C4-2B (cell line): ENCODE measurements at regions not wholly inside any gene's neighbourhood (a gene's known extent, or its start where the extent isn't known, plus 50 kb on each side); places are given as distances from the start of the nearest gene placed in this dataset.

ENCODE experiments used
- H3K27ac ChIP-seq: fragments of 450-650 bp; 2 replicates; pipeline ENCODE4 v1.5.1; 2017
- CTCF ChIP-seq: fragments of 450-650 bp; conservative IDR thresholded peaks from 2 replicates; pipeline ENCODE4 v1.5.1; 2017; ENCODE audit warnings: mild to moderate bottlenecking
- ZFX ChIP-seq: fragments of 450-650 bp; IDR thresholded peaks from 2 replicates; pipeline ENCODE4 v1.6.1; 2017

- TF ChIP-seq ZFX (no peak), CTCF (no peak)
- H3K27ac ChIP-seq, result no peak overlapping the region
Measured at GRCh38 chr9:24459953-24460352, 85.7 kb downstream of the IZUMO3 start.

GRCh38 chr9:24451346-24451745 lies 94.4 kb downstream of the IZUMO3 start:
- no peak for TF ChIP-seq CTCF
- TF ChIP-seq ZFX, result no peak
- H3K27ac ChIP-seq, result no peak overlapping the region

- no peak overlapping the region for H3K27ac ChIP-seq
- no peak for TF ChIP-seq ZFX
- TF ChIP-seq CTCF, result no peak
Measured at GRCh38 chr9:24449976-24450375, 95.7 kb downstream of the IZUMO3 start.

- no peak overlapping the region for H3K27ac ChIP-seq
- no peak for TF ChIP-seq ZFX
- no peak for TF ChIP-seq CTCF
Measured at GRCh38 chr9:24439456-24439855, 106.2 kb downstream of the IZUMO3 start.

- TF ChIP-seq CTCF, result no peak
- no peak for TF ChIP-seq ZFX
- H3K27ac ChIP-seq, result no peak overlapping the region
Measured at GRCh38 chr9:24438876-24439275, 106.8 kb downstream of the IZUMO3 start.

GRCh38 chr9:24436761-24437160 lies 108.9 kb downstream of the IZUMO3 start:
- no peak overlapping the region for H3K27ac ChIP-seq
- TF ChIP-seq CTCF, result no peak

GRCh38 chr9:24434183-24434582 lies 111.5 kb downstream of the IZUMO3 start:
- H3K27ac ChIP-seq, result no peak overlapping the region
- TF ChIP-seq ZFX, result no peak
- TF ChIP-seq CTCF, result no peak
